Progenitor cell of endocrine pancreas (in vitro differentiated cells): ENCODE measurements at regions not wholly inside any gene's neighbourhood (a gene's known extent, or its start where the extent isn't known, plus 50 kb on each side); places are given as distances from the start of the nearest gene placed in this dataset.
A peak's percentile ranks its signal among the peaks of the same experiment; 100 is the strongest.

Experiments
- DNase-seq: peaks from one replicate; pipeline ENCODE4 v3.0.0; 2021; ENCODE audit warnings: low spot score; ENCODE audit not compliant: unreplicated experiment
- H3K27ac Mint-ChIP-seq: 2 replicates; pipeline ENCODE4 v1.8.0; 2021; ENCODE audit warnings: mild to moderate bottlenecking, moderate library complexity, mixed read lengths
- H3K27me3 Mint-ChIP-seq: 2 replicates; pipeline ENCODE4 v1.8.0; 2021; ENCODE audit warnings: mixed read lengths
- H3K36me3 Mint-ChIP-seq: 2 replicates; pipeline ENCODE4 v1.8.0; 2022; ENCODE audit warnings: mixed read lengths; ENCODE audit not compliant: insufficient read depth
- H3K4me1 Mint-ChIP-seq: 2 replicates; pipeline ENCODE4 v1.8.0; 2021; ENCODE audit warnings: low read depth, mixed read lengths
- H3K4me3 Mint-ChIP-seq: 2 replicates; pipeline ENCODE4 v1.8.0; 2021; ENCODE audit warnings: low read depth, mild to moderate bottlenecking, moderate library complexity, mixed read lengths
- H3K9me3 Mint-ChIP-seq: 2 replicates; pipeline ENCODE4 v1.8.0; 2021; ENCODE audit warnings: low read depth, mixed read lengths
- TF ChIP-seq, protein P1 (sequence below): fragments of 200-600 bp; sonication (generic); IDR thresholded peaks from one replicate; pipeline ENCODE4 v1.5.0; 2021; ENCODE audit warnings: antibody characterized with exemption, mild to moderate bottlenecking; ENCODE audit not compliant: unreplicated experiment

DNA sequence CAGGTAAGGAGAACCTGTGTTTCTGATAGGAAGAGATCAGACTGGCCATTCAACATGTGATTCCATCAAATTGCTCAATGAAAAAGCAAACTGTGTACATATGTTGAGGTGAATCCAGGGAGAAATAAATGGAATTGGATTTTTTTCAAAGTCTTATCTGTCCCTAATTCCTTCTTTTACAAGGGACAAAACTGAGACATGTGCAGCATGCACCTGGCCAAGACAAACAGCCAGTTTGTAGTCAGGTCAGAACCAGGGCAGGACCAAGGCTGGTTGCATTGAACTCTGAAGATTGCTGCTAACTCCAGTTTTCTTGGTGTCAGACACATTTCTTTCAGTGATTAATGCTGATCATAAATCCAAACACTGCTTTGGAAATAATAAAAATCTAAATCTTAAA, 69.6 kb upstream of the CCDC190 start:
- no peaks in the 10 kb centered on the region for H3K27me3 Mint-ChIP-seq
- TF ChIP-seq, protein P1, sequence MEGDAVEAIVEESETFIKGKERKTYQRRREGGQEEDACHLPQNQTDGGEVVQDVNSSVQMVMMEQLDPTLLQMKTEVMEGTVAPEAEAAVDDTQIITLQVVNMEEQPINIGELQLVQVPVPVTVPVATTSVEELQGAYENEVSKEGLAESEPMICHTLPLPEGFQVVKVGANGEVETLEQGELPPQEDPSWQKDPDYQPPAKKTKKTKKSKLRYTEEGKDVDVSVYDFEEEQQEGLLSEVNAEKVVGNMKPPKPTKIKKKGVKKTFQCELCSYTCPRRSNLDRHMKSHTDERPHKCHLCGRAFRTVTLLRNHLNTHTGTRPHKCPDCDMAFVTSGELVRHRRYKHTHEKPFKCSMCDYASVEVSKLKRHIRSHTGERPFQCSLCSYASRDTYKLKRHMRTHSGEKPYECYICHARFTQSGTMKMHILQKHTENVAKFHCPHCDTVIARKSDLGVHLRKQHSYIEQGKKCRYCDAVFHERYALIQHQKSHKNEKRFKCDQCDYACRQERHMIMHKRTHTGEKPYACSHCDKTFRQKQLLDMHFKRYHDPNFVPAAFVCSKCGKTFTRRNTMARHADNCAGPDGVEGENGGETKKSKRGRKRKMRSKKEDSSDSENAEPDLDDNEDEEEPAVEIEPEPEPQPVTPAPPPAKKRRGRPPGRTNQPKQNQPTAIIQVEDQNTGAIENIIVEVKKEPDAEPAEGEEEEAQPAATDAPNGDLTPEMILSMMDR = no peak
- peaks cover 37% of the 10 kb centered on the region for H3K4me1 Mint-ChIP-seq
- no peak for DNase-seq
- H3K9me3 Mint-ChIP-seq = no peaks in the 10 kb centered on the region
- H3K36me3 Mint-ChIP-seq = no peaks in the 10 kb centered on the region
- no peak overlapping the region for H3K4me3 Mint-ChIP-seq
- H3K27ac Mint-ChIP-seq = peak overlapping the region; percentile 32

DNA sequence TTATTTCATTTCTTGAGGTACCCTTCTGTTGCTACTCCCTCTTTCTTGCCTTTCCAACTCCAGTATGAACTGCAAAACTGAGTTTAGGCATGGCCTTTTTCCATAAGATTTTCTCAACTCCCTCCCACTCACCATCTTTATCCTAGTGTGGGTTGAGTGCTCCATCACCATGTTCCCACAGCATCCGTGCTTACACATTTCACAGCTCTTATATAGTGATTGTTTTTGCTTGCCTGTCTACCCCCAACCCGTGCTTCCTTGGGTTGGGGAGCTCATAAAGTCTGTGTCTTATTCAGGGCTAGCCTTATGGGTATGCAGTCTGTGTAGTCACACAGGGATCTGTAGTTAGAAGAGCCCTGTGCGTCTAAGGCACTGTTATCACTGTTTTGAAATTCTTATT, 68.2 kb upstream of the CCDC190 start:
- Mint-ChIP-seq H3K4me1 (peaks cover 37% of the 10 kb centered on the region), H3K36me3 (no peaks in the 10 kb centered on the region), H3K27ac (no peak overlapping the region), H3K9me3 (no peaks in the 10 kb centered on the region), H3K27me3 (no peaks in the 10 kb centered on the region), H3K4me3 (no peak overlapping the region)
- DNase-seq = no peak
- TF ChIP-seq, protein P1 = no peak

DNA sequence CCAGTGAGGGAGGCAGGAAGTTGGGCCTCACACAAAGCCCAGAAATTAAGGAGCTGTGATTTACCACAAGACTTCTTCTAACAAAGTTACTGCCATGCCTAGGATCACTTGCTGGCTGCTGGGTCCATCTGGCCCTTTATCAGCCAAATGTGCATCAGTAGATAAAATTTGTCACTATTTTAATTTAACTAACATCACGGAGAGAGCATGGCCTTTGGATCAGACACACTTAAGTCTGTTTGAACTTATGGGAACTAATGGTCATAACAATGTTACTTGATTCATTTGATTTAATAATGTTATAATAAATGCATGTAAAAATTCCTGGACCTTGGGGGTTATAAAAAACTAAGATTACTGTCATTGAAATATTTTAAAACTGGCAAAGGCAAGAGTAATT, 67.2 kb upstream of the CCDC190 start:
- no peaks in the 10 kb centered on the region for H3K27me3 Mint-ChIP-seq
- DNase-seq = no peak
- H3K9me3 Mint-ChIP-seq = no peaks in the 10 kb centered on the region
- H3K4me3 Mint-ChIP-seq = no peak overlapping the region
- peaks cover 38% of the 10 kb centered on the region for H3K4me1 Mint-ChIP-seq
- no peak overlapping the region for H3K27ac Mint-ChIP-seq
- TF ChIP-seq, protein P1 = no peak
- H3K36me3 Mint-ChIP-seq = no peaks in the 10 kb centered on the region

DNA sequence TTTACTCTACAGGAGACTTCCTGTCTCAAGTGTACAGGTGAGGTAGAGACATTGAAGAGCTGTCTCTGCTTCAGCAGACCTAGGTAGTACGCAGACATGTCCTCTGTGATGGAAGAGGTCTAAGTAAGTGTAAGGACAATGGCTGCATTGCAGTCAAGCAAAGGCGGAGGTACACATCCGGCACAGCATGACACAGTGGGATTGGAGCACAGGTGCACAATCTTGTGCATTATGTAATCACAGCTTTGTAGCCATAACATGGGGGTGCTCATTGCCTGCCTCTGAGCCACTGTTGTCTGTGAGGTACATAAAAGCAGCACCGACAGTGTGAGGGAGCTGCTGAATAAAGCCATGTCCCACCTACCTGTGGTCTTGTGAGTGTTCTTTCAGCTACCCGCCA, 66.4 kb upstream of the CCDC190 start:
- H3K9me3 Mint-ChIP-seq = no peaks in the 10 kb centered on the region
- TF ChIP-seq, protein P1 = no peak
- H3K4me1 Mint-ChIP-seq = peaks cover 39% of the 10 kb centered on the region
- no peaks in the 10 kb centered on the region for H3K36me3 Mint-ChIP-seq
- H3K27ac Mint-ChIP-seq = no peak overlapping the region
- no peak for DNase-seq
- H3K4me3 Mint-ChIP-seq = no peak overlapping the region
- no peaks in the 10 kb centered on the region for H3K27me3 Mint-ChIP-seq

DNA sequence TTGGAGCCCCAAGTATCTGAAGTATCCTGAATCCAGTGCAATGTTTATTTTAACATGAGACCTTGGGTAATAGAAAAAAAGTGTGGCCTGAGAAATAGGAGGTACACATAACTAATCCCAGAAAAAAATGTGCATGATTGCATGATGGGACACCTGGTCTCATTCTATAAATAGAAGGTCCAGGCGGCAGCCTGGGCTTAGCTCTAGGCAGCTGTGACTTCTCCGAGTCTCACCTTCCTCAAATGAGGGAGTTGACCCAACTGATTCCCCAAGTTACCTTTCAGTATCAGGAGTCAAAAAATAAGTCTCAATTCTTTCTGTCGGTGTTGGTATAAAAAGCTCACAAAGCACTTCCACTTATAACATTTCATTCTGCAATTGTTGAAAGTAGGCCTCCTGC, 65.9 kb upstream of the CCDC190 start:
- H3K27me3 Mint-ChIP-seq = no peaks in the 10 kb centered on the region
- H3K4me1 Mint-ChIP-seq = peaks cover 39% of the 10 kb centered on the region
- TF ChIP-seq, protein P1 = no peak
- no peak overlapping the region for H3K27ac Mint-ChIP-seq
- H3K4me3 Mint-ChIP-seq = no peak overlapping the region
- H3K36me3 Mint-ChIP-seq = no peaks in the 10 kb centered on the region
- no peak for DNase-seq
- H3K9me3 Mint-ChIP-seq = no peaks in the 10 kb centered on the region
